ENCODE measurements at regions not wholly inside any gene's neighbourhood (a gene's known extent, or its start where the extent isn't known, plus 50 kb on each side); places are given as distances from the start of the nearest gene placed in this dataset.

DNA sequence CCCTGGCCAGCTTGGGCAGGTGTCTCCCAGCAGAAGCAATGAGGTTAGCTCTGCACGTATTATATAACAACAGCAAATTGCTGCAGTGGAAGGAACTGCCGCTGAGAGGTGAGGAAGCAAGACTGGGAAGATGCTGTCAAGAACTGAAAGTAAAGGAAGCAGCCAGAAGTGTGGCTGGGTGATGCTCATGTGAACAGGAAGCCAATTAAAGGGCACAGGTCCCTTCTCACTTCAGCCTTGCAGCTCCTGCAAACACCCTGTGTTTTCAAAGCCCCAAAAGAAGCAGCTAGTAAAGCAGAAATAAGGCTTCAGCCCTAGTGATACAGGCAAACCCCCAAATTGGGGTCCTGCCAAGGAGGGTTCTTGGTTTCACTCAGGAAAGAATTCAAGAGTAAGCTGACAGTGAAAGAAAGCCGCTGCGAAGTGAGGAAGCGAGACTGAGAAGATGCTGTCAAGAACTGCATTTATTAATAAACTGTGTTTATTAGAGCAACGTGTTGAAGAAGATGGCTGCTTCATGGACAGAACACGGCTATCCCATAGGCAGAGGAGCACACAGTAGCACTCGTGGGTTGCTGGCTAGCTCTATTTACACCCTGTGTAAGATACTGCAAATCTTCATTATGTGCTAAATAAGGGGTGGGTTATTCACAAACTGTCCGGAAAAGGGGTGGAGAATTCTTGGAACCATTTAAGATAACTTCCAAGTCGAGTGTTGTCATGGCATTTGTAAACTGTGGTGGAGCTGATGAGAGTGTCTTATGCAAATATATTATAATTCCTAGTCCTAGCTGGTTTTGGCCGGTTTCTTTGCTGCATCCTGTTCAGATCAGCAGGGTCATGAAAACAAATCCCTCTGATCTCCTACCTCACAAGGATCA is 152.2 kb downstream of the LINC00237 start:
- peak; percentile 35 for FAIRE-seq
- Histone ChIP-seq H3K9me3 (replicated peaks; ENCODE audit: control insufficient read depth, insufficient read depth, low read depth, low read length) (no peaks in the 10 kb centered on the region), H2AFZ (ENCODE audit: low read depth, low read length) (peak overlapping the region; percentile 53), H3K4me2 (ENCODE audit: insufficient read depth, low read length) (peak overlapping the region; percentile 52), H3K27ac (ENCODE audit: extremely low read depth, low read depth, low read length) (no peak overlapping the region), H3K36me3 (ENCODE audit: control insufficient read depth, insufficient read depth, low read length) (no peaks in the 10 kb centered on the region), H3K9ac (ENCODE audit: insufficient read depth in 1 of 2, low read depth in 2 of 2, low read length in 2 of 2) (no peak overlapping the region), H3K79me2 (ENCODE audit: control insufficient read depth, insufficient read depth, low read length) (no peaks in the 10 kb centered on the region), H4K20me1 (replicated peaks; ENCODE audit: control insufficient read depth, insufficient read depth, low read length) (no peaks in the 10 kb centered on the region), H3K4me1 (replicated peaks in 1 of 2; ENCODE audit: control insufficient read depth in 2 of 2, insufficient read depth in 2 of 2, low read length in 2 of 2) (peaks cover 0 to 3% of the 10 kb centered on the region in 2 experiments; a peak in 3 of 5 replicates), H3K9me1 (ENCODE audit: control insufficient read depth, insufficient read depth, low read length) (no peaks in the 10 kb centered on the region), H3K27me3 (ENCODE audit: control insufficient read depth in 2 of 2, insufficient read depth in 2 of 2, low read length in 2 of 2) (peaks cover 0 to 9% of the 10 kb centered on the region in 2 experiments; a peak in 3 of 5 replicates), H3K4me3 (no peak overlapping the region)
- no TSS peak for BruUV-seq (replicated peaks)
- ATAC-seq: peak; percentile 56
- in situ Hi-C loops (cut with MboI) (no loop called here), intact Hi-C loops (cut with micrococcal nuclease) (no loop called here)
- TF ChIP-seq CTBP1 (IDR thresholded peaks at IDR 0.05; ENCODE audit: borderline replicate concordance): no peak
- TF ChIP-seq ZNF121 (CRISPR knock-in tag; conservative IDR thresholded peaks at IDR 0.05): no peak
- TF ChIP-seq, protein P1, sequence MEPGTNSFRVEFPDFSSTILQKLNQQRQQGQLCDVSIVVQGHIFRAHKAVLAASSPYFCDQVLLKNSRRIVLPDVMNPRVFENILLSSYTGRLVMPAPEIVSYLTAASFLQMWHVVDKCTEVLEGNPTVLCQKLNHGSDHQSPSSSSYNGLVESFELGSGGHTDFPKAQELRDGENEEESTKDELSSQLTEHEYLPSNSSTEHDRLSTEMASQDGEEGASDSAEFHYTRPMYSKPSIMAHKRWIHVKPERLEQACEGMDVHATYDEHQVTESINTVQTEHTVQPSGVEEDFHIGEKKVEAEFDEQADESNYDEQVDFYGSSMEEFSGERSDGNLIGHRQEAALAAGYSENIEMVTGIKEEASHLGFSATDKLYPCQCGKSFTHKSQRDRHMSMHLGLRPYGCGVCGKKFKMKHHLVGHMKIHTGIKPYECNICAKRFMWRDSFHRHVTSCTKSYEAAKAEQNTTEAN (CRISPR knock-in tag; IDR thresholded peaks at IDR 0.05): no peak
- no peak for TF ChIP-seq POU5F1 (IDR thresholded peaks at IDR 0.05; ENCODE audit: borderline replicate concordance, low read depth, low read length, partially characterized antibody)
- peak; percentile 75 for TF ChIP-seq RFX1 (IDR thresholded peaks at IDR 0.05)
- no peak for TF ChIP-seq CEBPG (CRISPR knock-in tag; IDR thresholded peaks at IDR 0.05)
- TF ChIP-seq CEBPG (tag; conservative IDR thresholded peaks at IDR 0.05 in 1 of 2, IDR thresholded peaks at IDR 0.05 in 1 of 2): no peak
- TF ChIP-seq HOXB6 (CRISPR knock-in tag; IDR thresholded peaks at IDR 0.05; ENCODE audit: borderline replicate concordance): no peak
- TF ChIP-seq, protein P2, sequence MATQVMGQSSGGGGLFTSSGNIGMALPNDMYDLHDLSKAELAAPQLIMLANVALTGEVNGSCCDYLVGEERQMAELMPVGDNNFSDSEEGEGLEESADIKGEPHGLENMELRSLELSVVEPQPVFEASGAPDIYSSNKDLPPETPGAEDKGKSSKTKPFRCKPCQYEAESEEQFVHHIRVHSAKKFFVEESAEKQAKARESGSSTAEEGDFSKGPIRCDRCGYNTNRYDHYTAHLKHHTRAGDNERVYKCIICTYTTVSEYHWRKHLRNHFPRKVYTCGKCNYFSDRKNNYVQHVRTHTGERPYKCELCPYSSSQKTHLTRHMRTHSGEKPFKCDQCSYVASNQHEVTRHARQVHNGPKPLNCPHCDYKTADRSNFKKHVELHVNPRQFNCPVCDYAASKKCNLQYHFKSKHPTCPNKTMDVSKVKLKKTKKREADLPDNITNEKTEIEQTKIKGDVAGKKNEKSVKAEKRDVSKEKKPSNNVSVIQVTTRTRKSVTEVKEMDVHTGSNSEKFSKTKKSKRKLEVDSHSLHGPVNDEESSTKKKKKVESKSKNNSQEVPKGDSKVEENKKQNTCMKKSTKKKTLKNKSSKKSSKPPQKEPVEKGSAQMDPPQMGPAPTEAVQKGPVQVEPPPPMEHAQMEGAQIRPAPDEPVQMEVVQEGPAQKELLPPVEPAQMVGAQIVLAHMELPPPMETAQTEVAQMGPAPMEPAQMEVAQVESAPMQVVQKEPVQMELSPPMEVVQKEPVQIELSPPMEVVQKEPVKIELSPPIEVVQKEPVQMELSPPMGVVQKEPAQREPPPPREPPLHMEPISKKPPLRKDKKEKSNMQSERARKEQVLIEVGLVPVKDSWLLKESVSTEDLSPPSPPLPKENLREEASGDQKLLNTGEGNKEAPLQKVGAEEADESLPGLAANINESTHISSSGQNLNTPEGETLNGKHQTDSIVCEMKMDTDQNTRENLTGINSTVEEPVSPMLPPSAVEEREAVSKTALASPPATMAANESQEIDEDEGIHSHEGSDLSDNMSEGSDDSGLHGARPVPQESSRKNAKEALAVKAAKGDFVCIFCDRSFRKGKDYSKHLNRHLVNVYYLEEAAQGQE (IDR thresholded peaks at IDR 0.05; ENCODE audit: borderline replicate concordance): peak; percentile 69
- TF ChIP-seq, protein P2 (CRISPR knock-in tag; IDR thresholded peaks at IDR 0.05; ENCODE audit: low read depth): no peak
- ChIA-PET POLR2A (no interaction called here), CTCF (ENCODE audit: low intra/inter-chr PET ratio) (no interaction called here)
- peak in 1 of 4 experiments; percentile 9 for DNase-seq (ENCODE audit: extremely low read depth in 1 of 4, low spot score in 3 of 4)
- under 1% methylated on average over 11 of the region's 11 CpGs for WGBS (ENCODE audit: insufficient coverage, low coverage, missing lambda C conversion rate)

Measured in K562 (cell line).